ENCODE measurements at regions not wholly inside any gene's neighbourhood (a gene's known extent, or its start where the extent isn't known, plus 50 kb on each side); places are given as distances from the start of the nearest gene placed in this dataset.

- no peaks in the 10 kb centered on the region for H3K36me3 ChIP-seq (ENCODE audit: control insufficient read depth, insufficient read depth, low read length)
- no peaks in the 10 kb centered on the region for H3K9me3 ChIP-seq (ENCODE audit: control insufficient read depth, low read length)
- no peak overlapping the region for H3K4me3 ChIP-seq (ENCODE audit: low read depth, low read length)
- no peak overlapping the region for H3K4me2 ChIP-seq (ENCODE audit: low read length)
- no peak overlapping the region for H3K27ac ChIP-seq
- no peak overlapping the region for H3K9ac ChIP-seq
- no peak overlapping the region for H2AFZ ChIP-seq
- H3K4me1 ChIP-seq = no peaks in the 10 kb centered on the region
- TF ChIP-seq, protein P1, sequence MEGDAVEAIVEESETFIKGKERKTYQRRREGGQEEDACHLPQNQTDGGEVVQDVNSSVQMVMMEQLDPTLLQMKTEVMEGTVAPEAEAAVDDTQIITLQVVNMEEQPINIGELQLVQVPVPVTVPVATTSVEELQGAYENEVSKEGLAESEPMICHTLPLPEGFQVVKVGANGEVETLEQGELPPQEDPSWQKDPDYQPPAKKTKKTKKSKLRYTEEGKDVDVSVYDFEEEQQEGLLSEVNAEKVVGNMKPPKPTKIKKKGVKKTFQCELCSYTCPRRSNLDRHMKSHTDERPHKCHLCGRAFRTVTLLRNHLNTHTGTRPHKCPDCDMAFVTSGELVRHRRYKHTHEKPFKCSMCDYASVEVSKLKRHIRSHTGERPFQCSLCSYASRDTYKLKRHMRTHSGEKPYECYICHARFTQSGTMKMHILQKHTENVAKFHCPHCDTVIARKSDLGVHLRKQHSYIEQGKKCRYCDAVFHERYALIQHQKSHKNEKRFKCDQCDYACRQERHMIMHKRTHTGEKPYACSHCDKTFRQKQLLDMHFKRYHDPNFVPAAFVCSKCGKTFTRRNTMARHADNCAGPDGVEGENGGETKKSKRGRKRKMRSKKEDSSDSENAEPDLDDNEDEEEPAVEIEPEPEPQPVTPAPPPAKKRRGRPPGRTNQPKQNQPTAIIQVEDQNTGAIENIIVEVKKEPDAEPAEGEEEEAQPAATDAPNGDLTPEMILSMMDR (IDR thresholded peaks at IDR 0.05) = no peak
- H3K27me3 ChIP-seq (ENCODE audit: control insufficient read depth, insufficient read depth, low read length) = no peaks in the 10 kb centered on the region
- H3K79me2 ChIP-seq = no peaks in the 10 kb centered on the region
These were observed 221.3 kb upstream of the UBE2E2 start for GRCh38 chr3:22981861-22982260.

DNA sequence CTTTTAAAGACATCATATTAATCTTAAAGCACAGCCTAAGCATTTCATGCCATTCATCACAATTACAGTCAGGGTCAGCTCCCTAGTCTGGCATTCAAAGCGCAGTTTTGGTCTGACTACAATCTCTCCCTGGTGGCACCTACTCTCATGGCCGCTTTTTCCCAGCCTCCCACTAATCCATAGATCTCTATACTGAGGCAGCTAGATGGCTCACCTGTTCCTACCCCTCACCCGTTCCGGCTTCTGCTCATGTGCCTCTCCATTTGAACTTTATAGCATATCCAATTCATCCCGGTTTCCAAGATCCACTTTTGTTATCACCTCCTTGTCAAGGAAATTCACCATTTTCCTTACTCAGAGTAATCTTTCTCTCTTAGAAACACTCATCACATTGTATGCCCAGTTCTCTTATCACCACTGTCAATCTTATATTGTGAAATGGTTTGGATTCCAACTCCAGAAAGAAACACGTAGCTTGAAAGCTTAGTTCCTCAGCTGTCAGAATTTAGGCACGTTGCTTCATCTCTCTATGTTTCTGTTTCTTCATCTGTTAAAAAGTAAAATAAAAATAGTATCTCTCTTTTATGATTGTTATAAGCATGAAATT, 220.0 kb upstream of the UBE2E2 start:
- Histone ChIP-seq H3K36me3 (ENCODE audit: control insufficient read depth, insufficient read depth, low read length) (no peaks in the 10 kb centered on the region), H3K4me1 (no peaks in the 10 kb centered on the region), H3K27ac (no peak overlapping the region), H3K79me2 (no peaks in the 10 kb centered on the region), H3K27me3 (ENCODE audit: control insufficient read depth, insufficient read depth, low read length) (no peaks in the 10 kb centered on the region), H3K4me3 (ENCODE audit: low read depth, low read length) (no peak overlapping the region), H2AFZ (no peak overlapping the region), H3K9ac (no peak overlapping the region), H3K9me3 (ENCODE audit: control insufficient read depth, low read length) (no peaks in the 10 kb centered on the region), H3K4me2 (ENCODE audit: low read length) (peak overlapping the region; percentile 24)
- TF ChIP-seq, protein P1 (IDR thresholded peaks at IDR 0.05) = no peak

DNA sequence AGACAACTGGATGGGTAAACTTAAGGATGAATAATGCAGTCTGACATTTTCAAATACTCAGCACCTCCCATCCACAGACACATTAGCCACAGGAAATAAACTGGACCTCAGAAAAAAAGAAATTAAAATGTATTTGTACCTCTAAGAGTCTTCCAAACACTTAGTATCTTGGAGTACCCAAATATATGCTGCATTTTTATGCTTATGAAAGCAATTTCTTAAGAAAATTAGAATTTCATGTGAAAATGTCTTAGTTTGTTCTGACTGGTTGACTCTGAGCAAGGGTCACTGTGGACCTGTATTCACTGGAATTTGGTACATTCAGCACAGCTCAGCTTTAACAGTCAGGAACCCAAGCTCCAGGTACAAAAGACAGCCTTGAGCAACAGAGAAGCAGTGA, 216.2 kb upstream of the UBE2E2 start:
- H3K36me3 ChIP-seq (ENCODE audit: control insufficient read depth, insufficient read depth, low read length) = no peaks in the 10 kb centered on the region
- no peaks in the 10 kb centered on the region for H3K9me3 ChIP-seq (ENCODE audit: control insufficient read depth, low read length)
- H3K4me2 ChIP-seq (ENCODE audit: low read length) = no peak overlapping the region
- no peak overlapping the region for H3K4me3 ChIP-seq (ENCODE audit: low read depth, low read length)
- no peak overlapping the region for H3K27ac ChIP-seq
- no peaks in the 10 kb centered on the region for H3K4me1 ChIP-seq
- no peaks in the 10 kb centered on the region for H3K79me2 ChIP-seq
- no peak overlapping the region for H2AFZ ChIP-seq
- no peak overlapping the region for H3K9ac ChIP-seq
- no peaks in the 10 kb centered on the region for H3K27me3 ChIP-seq (ENCODE audit: control insufficient read depth, insufficient read depth, low read length)
- TF ChIP-seq, protein P1 (IDR thresholded peaks at IDR 0.05) = no peak

DNA sequence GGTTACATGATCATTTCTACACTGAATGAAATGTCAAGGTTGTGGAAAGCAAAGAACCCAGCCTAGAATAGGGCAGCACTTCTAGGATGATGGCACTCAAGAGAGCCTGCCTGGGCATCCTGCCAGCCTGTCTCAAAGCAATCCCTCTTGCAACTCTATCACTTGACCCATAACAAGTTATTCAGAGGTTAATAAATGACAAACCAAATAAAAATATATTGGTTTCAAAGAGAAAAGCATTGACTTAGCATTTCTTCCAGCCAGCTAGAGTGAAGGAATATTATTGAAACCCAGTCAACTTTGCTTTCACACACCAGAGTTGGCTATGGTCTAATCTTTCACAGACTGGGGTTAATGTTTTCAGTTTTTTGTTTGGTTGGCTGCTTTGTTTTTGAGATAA, 214.6 kb upstream of the UBE2E2 start:
- Histone ChIP-seq H3K27ac (no peak overlapping the region), H3K9ac (no peak overlapping the region), H3K27me3 (ENCODE audit: control insufficient read depth, insufficient read depth, low read length) (no peaks in the 10 kb centered on the region), H3K4me3 (ENCODE audit: low read depth, low read length) (no peak overlapping the region), H3K4me2 (ENCODE audit: low read length) (no peak overlapping the region), H2AFZ (no peak overlapping the region), H3K4me1 (no peaks in the 10 kb centered on the region), H3K36me3 (ENCODE audit: control insufficient read depth, insufficient read depth, low read length) (no peaks in the 10 kb centered on the region), H3K9me3 (ENCODE audit: control insufficient read depth, low read length) (no peaks in the 10 kb centered on the region), H3K79me2 (no peaks in the 10 kb centered on the region)
- TF ChIP-seq, protein P1 (IDR thresholded peaks at IDR 0.05) = no peak

DNA sequence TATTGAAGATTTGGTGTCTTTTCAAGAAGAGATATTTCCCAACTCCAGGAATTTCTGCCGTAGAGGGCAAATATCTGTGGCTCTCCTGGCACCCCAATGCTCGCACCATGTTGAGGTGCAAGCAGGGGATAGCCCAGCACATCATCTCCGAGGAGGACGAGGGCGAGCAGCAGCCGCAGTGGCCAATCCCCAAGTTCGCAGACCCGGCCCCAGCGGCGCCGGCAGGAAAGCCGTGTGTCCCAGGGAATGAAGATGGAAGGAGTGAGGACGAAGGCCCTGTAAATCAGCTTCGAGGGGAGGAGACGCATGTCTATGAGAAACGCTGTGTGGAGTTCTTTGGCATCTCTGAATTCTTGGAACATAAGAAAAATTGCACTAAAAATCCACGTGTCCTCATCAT, 213.4 kb upstream of the UBE2E2 start:
- Histone ChIP-seq H3K4me2 (ENCODE audit: low read length) (no peak overlapping the region), H3K9ac (no peak overlapping the region), H3K4me3 (ENCODE audit: low read depth, low read length) (no peak overlapping the region), H3K27me3 (ENCODE audit: control insufficient read depth, insufficient read depth, low read length) (no peaks in the 10 kb centered on the region), H3K9me3 (ENCODE audit: control insufficient read depth, low read length) (no peaks in the 10 kb centered on the region), H3K79me2 (no peaks in the 10 kb centered on the region), H3K27ac (no peak overlapping the region), H3K4me1 (no peaks in the 10 kb centered on the region), H3K36me3 (ENCODE audit: control insufficient read depth, insufficient read depth, low read length) (no peaks in the 10 kb centered on the region), H2AFZ (no peak overlapping the region)
- TF ChIP-seq, protein P1 (IDR thresholded peaks at IDR 0.05) = no peak

Measured in parathyroid adenoma (tissue), 2 donors.